Jurkat, Clone E6-1 (cell line): ENCODE measurements at regions not wholly inside any gene's neighbourhood (a gene's known extent, or its start where the extent isn't known, plus 50 kb on each side); places are given as distances from the start of the nearest gene placed in this dataset.
"Not testable (repeated sequence)": the region's sequence is repeated elsewhere in the genome, so short reads cannot be mapped to it uniquely, and the experiment has no call there.

ENCODE experiments used
- DNase-seq: peaks from one replicate; pipeline ENCODE4 v3.0.0-alpha.2; 2011; ENCODE audit warnings: low read depth, low spot score
- H3K4me3 ChIP-seq: 2 replicates; pipeline ENCODE4 v1.5.1; 2011; ENCODE audit warnings: mild to moderate bottlenecking, low read length, control low read depth, moderate library complexity

DNA sequence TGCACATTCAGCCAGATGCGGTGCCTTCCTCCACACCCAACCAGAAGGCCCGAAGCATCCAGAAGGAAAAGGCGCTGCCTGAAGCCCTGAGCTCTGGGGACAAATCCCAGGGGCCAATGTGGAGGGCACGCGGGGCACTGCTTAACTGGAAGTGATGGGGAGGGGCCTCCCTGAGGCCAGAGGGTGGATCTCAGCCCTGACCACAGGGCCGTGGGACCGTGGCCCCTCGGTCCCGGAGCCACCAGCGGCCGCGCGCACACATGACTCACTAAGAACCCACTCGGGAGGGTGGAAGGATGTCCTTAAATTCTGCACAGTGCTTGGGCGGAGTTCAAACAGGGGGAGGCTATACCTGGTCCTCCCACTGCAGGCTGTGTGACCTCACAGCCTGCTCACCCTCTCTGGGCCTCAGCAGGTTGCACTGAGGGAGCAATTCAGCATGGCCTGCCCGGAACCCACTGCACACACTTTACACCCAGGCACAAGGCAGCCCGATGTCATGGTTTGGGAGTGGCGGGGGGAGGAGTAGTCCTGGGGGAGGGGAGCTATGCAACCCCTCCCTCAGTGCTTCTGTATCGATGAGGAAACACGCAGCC lies 89.5 kb downstream of the RFLNA start:
- H3K4me3 ChIP-seq, result no peak overlapping the region
- no peak for DNase-seq

DNA sequence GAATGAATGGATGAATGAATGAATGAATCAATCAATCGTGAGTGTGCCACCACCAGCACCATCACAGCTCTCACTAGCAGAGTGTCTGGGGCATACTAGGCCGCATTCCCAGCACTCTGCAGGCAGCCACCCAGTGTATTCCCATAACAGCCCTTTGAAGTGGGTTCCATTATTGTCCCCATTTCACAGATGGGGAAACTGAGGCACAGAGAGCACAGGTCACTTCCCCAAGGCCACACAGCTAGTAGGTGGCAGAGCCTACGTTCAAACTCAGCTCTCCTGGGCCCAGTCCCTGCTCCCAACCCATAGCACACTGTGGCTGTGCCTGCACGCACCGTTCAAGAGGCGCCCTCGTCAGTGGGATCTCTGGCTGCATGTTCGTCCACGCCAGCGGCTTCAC lies 88.1 kb downstream of the RFLNA start:
- no peak overlapping the region for H3K4me3 ChIP-seq
- DNase-seq, result no peak

GRCh38 chr12:124381456-124382296 lies 86.8 kb downstream of the RFLNA start:
- no peak for DNase-seq

GRCh38 chr12:124380796-124381455 lies 86.0 kb downstream of the RFLNA start:
- H3K4me3 ChIP-seq, result no peak overlapping the region
- no peak for DNase-seq

More at GRCh38 chr12:124381456-124382296, 86.8 kb downstream of the RFLNA start:
- H3K4me3 ChIP-seq, result no peak overlapping the region

GRCh38 chr12:124379938-124380754 lies 85.3 kb downstream of the RFLNA start:
- no peak for DNase-seq
- no peak overlapping the region for H3K4me3 ChIP-seq

- H3K4me3 ChIP-seq, result no peak overlapping the region
- DNase-seq, result no peak
These were observed 84.6 kb downstream of the RFLNA start for GRCh38 chr12:124379379-124379937.

DNA sequence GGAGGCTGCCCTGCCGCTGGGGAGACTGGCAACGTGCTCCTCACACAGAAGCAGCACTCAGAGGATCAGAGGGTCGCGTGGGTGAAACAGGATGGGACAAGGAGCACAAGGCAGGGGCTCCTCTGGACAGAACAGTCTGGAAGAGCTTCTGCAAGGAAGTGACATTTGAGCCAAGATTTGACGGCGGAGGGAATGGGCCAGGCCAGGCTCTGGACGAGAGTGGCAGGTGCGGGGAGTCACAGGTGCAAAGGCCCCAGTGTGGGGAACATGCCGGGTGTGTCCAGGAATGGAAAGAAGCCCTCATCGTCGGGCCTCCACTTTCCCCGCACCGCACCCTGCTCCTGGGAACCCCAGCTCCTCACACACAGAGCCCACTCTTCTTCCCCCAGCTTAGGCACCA lies 84.0 kb downstream of the RFLNA start:
- no peak for DNase-seq
- H3K4me3 ChIP-seq, result no peak overlapping the region

DNA sequence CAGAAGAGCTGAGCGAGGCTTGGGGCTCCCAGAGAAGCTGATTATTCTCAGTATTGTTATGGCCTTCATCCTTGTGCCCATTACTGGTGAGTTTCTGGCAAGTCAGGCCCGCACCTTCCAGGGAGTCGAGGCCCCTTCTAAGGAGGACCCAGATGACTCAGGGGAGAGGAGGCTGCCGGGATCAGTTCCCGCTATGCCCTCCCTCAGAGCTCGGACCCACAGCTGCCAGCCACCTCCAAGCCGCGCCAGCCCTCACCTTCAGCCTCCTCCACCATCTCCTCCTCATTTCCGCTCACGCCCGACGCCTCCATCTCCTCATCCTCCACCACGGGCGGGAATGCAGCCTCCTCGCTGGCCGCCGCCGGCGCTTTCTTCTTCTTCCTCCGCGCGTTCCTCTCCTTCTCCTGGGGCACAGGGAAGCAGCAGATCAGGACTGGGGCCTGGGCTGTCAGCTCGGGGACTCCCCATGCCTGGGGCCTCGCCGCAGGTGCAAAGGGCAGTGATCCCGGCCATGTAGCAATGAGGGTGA lies 83.2 kb downstream of the RFLNA start:
- H3K4me3 ChIP-seq, result no peak overlapping the region
- DNase-seq, result no peak

DNA sequence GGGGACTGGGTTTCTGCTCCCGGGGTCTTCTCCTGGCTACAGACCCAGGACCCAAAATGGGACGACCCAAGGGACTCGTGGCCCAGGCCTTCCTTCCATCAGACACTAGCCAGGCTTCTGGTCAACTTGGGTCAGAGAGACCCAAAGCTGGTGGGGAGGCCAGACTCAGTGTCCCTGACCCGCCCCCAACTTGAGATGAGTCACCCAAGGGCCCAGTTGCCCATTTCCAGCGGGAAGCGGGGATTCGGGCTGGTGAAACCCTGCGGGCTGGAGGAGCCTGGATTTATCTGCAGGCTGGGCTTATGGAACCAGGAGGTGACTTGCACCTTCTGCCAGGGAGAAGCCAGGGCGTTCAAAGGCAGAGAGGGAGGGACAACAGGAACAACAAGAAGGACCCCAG lies 81.5 kb downstream of the RFLNA start:
- DNase-seq, result no peak
- no peak overlapping the region for H3K4me3 ChIP-seq

GRCh38 chr12:124375789-124376175 lies 80.9 kb downstream of the RFLNA start:
- no peak overlapping the region for H3K4me3 ChIP-seq
- DNase-seq, result no peak

DNA sequence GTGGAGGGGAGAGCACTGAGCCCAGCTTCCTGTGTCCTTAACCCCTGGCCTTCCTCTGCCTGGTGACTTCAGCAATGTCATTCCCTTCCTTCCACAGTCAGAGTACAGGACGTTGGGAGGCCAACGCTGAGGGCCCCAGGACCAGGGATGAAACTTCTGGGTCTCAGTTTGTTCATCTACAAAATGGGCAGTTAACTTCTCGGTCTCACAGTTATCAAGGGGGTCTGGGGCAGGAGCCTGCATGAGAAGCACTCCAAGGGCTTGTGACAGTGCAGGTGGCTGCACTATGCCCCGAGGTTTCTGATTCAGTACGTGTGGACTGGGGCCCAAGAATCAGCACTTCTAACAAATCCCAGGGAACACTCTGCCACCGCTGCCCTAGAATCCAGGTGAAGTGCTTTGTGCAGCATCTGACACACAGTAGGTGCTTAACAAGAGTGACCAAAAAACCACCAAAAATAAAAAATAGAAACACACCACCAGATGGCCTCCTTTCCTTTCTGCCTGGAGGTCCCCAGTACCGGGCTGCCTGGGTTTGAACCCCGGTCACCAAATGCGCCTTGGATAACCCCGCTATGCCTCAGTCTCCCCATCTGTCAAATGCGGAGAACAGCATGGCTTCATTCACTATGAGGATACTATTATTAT lies 80.4 kb downstream of the RFLNA start:
- H3K4me3 ChIP-seq, result no peak overlapping the region
- DNase-seq, result no peak

DNA sequence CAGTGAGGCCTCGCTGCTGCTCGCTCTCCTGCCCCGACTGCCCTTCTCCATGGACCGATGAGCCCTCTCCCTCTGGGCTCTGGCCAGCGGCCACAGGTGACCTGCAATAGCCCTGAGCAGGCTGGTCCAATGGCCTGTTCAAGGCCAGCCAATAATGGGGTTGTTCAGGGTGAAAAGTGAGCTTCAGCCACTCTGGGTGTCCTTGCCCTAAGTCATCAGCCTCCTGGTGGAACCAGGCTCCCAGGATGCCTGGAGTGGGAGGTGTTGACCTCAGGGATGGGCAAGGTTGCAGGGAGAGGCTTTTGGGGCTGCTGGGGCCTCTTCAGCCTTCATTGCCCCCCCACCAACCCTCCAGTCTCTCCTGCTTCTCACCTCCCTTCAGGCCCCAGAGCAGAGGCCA lies 79.7 kb downstream of the RFLNA start:
- no peak overlapping the region for H3K4me3 ChIP-seq
- DNase-seq, result no peak

DNA sequence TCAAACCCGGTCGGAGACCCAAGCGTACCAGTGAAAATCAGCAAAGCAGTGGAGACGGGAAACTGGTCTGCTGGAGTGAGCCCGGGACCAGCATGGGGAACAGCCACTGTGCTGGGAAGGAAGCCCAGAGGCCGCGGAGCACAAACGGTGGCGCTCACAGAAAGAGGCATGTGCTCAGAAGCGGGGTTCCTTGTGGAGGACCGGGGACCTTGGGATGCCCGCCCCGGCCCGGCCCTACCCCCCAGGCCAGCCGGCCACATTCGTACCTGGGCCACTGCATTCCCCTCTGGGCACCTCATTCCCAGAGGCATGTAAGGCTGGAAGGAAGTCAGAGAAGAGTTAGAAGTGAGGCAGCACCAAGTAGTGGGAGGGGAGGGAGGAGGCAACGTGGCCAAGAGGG lies 79.3 kb downstream of the RFLNA start:
- no peak overlapping the region for H3K4me3 ChIP-seq
- DNase-seq, result no peak

GRCh38 chr12:124373701-124374100 lies 78.8 kb downstream of the RFLNA start:
- not testable (repeated sequence) for DNase-seq, H3K4me3 ChIP-seq

DNA sequence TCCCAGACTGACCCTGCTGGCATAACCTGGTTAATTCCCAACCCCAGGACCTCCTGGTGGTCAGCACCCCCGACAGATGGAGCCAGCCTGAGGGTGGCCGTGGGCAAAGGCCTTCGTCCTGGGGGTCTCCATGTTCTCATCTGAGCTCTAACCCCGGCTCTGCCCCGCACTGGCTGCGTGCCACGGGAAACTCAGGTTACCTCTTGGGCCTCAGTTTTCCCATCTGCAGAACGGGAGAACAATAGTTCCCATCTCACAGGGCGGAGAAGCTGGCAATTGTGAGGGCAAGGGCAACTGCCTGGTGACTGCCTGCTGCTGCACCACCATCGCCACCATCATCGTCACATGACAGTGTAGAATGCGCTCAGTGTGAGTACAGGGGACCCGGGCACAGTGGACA lies 77.9 kb downstream of the RFLNA start:
- H3K4me3 ChIP-seq, result no peak overlapping the region
- no peak for DNase-seq

DNA sequence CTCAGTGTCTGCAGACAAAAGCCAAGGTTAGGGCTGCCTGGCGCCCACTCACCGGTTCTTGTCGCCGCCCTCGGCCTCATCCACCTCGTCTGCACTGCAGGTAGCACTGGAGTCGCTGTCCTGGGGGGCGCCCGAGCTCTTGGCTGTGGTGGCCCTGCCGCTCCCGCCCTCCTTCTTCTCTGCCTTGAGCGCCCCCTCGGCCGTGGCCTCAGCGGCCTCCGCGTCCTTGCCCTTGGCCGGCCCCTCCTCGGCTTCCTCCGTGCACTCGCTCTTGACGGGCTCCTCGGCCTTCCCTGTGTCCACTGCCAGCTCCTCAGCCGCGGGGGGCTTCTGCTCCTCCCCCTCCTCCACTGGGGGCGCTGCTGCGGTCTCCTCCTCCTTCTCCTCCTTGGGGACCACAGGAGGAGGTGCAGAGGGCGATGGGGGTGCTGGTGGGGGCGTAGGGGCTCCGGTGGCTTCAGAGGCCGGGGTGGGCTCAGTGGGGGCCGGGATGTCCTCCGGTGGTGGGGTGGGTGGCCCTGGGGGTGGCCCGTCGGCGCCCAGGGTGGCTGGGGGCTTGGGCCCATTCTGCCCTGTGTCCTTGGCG lies 77.2 kb downstream of the RFLNA start:
- no peak for DNase-seq
- no peak overlapping the region for H3K4me3 ChIP-seq

DNA sequence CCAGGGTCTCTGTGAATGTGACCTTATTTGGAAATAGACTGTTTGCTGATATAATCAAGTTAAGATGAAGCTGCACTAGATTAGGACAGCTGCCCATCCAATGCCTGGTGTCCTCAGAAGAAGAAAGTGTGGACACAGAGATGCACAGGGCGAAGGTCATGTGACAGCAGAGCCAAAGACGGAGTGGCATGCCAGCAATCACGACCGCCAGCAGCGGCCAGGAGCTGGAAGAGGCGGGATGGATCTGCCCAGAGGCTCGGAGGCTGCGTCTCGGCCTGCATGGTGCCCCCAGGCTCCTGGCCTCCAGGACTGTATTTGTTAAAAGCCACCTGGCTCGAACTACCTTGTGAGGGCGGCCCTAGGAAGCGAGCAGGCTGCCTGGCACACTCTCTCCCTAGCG lies 76.5 kb downstream of the RFLNA start:
- no peak for DNase-seq

GRCh38 chr12:124370851-124371250 lies 76.0 kb downstream of the RFLNA start:
- no peak for DNase-seq
- no peak overlapping the region for H3K4me3 ChIP-seq

More for the DNA sequence above, 76.5 kb downstream of the RFLNA start:
- no peak overlapping the region for H3K4me3 ChIP-seq
